NCI-H2107 treated with DMSO at 0.1 percent for 48 hours (cell line): ENCODE measurements at regions not wholly inside any gene's neighbourhood (a gene's known extent, or its start where the extent isn't known, plus 50 kb on each side); places are given as distances from the start of the nearest gene placed in this dataset.

Experiments
- DNase-seq: peaks from one replicate; lab custom pipeline; 2025; ENCODE audit not compliant: unreplicated experiment; lab: John Stamatoyannopoulos, UW

DNA sequence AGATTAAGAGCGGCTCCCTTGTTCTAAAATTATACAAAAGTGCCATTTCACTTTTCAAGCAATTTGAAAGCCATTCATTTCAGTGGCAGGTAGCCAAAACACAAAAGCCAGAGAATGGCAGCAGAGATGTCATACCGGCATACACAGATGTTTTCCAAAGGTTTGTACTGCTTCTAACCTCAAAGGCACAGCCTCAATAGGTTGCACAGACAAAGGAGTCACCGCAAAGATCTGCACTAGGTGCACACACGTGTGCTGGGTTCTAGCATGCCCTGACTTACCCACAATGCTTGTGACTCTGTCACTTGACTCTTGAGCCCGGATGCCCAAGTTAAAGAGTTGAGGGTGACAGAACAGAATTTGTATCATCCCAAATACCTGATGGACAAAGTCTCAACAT, 448.9 kb upstream of the ADGRL2 start:
- DNase-seq = peak; percentile 40

- DNase-seq = no peak
Observed at GRCh38 chr1:81349194-81349965, 451.4 kb upstream of the ADGRL2 start.

DNA sequence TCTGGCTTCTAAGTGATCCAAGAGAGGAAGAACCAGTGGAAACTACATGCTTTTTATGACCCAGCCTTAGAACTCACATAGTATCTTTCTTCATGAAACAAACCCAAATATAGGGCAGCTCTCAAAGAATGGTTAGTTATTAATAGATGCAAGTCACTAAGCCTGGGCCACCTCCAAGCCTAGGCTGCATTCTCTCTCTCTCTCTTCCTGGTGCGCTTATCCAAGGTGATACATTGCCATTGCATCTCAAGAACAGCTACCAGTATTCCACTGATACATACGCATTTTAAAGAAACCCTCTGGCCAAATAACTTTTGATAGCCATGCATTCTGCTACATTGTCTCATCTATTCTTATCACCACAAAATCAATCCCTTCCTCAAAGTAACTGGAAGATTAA, 455.6 kb upstream of the ADGRL2 start:
- no peak for DNase-seq

DNA sequence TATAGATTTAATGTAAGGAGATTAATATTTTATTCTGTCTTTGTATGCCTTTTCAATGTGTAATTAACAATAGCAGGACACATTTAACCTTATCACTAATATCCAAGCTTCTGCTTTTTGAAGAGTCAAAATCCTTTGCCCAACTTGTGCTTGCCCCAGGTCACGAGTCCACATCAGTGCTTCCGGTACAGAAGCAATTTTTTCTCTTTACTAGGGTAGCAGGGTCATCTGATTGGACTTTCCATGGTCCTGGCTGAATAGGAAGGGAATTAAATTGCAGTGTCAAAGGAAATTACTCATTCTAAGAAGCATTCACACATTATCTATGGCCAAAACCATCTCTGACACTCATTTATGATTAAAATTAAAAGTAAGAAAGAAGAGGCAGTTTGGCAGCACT, 460.5 kb upstream of the ADGRL2 start:
- DNase-seq = no peak

GRCh38 chr1:81337226-81337625, 463.5 kb upstream of the ADGRL2 start:
- no peak for DNase-seq

GRCh38 chr1:81335876-81336275, 464.9 kb upstream of the ADGRL2 start:
- DNase-seq = no peak

DNA sequence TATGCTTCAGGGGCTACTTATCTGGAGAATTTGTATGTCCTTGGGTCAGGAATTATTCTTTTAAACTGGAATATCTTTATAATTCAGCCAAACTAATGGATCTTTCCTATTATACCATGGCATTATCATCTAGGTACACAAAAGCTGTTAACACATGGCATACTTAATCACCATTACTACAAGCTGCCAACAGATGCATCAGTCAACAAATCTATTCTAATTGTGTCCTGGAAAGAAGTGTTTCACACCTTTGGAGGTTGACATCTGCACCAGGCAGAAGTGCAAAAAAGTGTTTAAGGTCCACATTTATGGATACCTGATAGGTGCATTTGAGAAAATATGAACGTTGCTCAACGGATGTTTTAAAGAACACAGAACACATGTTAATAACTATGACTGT, 470.2 kb upstream of the ADGRL2 start:
- no peak for DNase-seq

DNA sequence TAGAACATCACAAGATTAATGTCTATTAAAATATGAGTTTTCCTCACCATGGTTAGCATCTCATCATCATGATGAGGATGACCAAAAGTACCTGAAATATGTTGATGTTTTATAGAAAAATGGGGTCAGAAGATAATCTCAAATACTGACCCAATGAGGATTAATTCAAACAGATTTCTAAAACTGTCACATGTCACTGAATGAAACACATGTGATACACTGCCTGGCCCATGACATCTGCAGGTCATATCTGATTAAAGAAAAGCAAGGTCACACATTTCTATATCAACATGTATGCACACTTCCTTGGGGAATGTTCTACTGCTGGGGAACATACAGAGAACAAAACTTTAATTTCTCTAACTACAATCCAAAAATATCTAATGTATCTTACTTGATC, 470.6 kb upstream of the ADGRL2 start:
- DNase-seq = no peak

DNA sequence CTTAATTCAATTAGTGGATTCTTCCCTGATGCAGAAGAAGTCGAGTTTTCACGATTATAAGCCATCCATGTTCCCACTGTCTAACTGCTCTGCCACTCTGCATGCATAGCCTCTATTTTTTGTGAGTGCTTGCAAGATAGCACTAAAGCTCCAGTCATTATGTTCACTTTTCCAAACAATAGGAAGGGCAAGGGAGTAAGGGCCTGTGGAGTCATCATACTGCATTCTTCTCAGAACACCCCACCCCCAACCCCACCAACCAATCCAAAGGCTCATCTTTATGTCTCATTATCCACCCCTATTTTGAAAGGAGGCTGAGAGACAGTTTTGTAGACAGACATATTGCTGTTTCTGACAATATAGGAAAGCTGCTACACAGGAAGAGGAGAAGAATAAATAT, 471.7 kb upstream of the ADGRL2 start:
- DNase-seq = no peak

DNA sequence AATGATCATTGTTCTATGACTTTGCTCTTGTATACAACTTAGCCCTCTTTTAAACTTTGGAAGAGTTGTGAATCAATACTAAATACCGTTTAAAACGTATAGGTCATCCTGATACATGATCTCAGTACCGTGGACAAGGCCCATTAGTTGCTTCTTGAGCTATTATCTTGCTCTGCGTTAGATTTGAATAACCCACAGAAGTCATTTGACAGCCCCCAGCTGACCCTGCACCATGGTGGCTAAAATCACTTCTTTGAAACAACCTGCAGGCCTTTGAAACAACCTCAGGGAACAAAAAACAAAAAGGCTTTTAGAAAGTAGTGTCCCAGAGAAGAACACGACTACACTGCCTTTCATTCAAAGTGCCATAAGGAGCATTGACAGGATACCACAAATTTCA, 473.0 kb upstream of the ADGRL2 start:
- no peak for DNase-seq

- DNase-seq = no peak
Observed at GRCh38 chr1:81327103-81327710, 473.5 kb upstream of the ADGRL2 start.

- DNase-seq = no peak
Observed at GRCh38 chr1:81326212-81326611, 474.5 kb upstream of the ADGRL2 start.

DNA sequence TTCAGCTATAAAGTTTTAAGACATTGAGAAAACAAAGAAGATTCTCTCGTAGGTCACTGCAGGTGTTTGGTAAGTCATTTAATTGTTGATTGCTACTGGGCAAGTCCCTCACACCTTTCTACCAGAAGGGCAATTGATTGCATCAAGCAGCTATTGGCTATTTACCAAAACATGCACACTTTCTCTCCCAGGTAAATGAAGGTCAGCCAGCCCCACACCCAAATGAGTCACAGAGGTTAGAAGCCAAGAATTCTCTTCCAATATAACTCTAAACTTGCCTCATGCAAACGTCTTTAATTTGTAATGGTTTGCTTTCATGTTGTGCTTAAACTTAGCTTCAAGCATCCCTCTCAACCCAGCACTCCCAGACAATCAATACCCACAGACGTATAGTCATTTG, 475.3 kb upstream of the ADGRL2 start:
- no peak for DNase-seq

- no peak for DNase-seq
Observed at GRCh38 chr1:81323862-81324261, 476.9 kb upstream of the ADGRL2 start.

GRCh38 chr1:81317191-81317590, 483.5 kb upstream of the ADGRL2 start:
- DNase-seq = no peak

DNA sequence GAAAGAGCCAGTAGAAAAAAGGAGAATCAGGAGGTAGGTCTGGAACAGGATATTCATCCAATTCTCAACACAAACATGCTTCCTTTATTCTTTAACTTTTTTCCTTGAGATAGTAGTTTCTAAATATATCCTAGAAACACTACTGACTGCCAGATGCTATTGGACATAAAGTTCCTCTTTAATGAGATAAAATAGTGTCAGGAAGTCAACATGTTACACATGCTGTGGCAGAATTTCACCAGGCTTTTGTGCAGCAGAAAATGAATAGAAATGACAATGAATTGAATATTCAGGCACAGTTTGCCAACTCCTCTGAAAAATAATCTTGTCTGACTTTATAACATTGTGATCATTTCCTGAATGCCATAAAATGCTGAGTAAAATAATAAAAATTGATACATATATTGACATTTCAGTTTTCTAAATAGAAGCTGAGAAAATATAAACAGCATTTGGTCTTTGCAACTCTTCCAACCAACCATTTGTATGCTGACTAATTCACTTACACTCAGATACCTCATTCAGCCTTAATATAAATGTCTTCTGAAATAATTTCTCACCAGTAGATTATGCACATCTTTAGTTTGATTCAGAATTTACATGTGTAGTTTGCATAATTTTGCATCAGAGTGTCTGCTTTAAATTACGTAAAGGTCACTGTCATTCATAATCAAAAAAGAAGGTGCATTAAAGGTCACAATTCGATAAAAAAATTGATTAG, 486.1 kb upstream of the ADGRL2 start:
- DNase-seq = no peak

- DNase-seq = no peak
Observed at GRCh38 chr1:81313289-81313688, 487.4 kb upstream of the ADGRL2 start.

DNA sequence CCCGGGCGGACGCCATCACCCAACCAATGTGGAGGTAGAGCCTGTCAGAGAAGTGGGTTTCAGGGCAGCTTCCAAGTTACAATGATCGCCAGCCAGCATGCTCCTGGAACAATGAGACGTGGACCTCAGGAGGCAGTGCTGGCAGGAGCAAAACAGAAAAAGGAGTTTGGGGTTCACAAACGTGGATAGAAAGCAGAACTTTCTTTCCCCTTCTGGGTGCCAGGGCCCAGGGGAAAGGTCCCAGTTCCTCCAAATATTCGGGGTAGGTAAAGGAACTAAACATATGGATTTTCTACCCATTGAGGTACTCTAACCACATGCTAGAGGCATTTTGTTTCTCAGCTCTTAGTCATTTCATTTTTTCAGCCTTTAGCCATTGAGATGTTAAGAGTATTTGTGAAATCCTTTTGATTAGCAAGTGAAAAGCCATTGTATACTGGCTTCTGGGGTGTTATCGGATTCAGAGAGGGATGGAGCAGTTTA, 488.4 kb upstream of the ADGRL2 start:
- DNase-seq = no peak

DNA sequence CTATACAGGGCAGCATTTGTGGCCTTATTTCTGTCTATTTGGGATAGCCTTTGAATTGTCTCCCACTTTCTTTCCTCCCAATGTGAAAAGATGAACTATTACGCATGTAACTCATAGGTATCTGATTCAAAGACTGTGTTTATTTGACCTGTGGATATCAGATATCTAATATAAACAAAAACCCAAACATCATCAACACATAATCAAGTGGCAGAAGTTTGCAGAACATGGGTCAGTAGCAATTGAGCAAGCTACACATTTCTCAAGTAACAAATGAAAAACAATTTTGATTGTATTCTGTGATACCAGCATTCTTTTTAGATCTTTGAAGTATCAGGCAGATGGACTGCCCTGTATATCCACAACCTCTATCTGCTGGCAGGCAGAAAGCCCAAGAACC, 490.5 kb upstream of the ADGRL2 start:
- no peak for DNase-seq

DNA sequence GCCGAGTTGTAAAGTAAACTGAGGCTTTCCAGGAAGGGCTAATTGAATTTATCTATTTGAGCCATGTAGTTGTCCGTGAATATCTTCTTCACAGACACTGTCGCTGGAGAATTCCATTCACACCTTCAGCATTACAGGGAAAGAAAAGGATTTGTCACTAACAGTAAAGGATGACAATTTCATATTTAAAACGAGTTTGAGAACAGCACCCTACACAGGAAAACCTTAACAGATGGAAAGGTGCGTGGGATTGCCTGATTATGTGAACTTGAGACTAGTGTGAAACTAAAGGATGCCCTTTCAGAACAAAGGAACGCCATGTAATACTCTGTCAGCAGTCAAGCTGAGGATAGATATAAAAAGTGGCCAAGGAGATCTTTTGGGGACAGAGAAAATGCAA, 492.5 kb upstream of the ADGRL2 start:
- no peak for DNase-seq

GRCh38 chr1:81307786-81308185, 492.9 kb upstream of the ADGRL2 start:
- DNase-seq = no peak

GRCh38 chr1:81305997-81306452, 494.7 kb upstream of the ADGRL2 start:
- peak; percentile 80 for DNase-seq
